Liver (tissue), 8 donors: ENCODE measurements at regions not wholly inside any gene's neighbourhood (a gene's known extent, or its start where the extent isn't known, plus 50 kb on each side); places are given as distances from the start of the nearest gene placed in this dataset.
"Not testable (repeated sequence)": the region's sequence is repeated elsewhere in the genome, so short reads cannot be mapped to it uniquely, and the experiment has no call there.

Experiments used
- DNase-seq: peaks from one replicate; pipeline ENCODE4 v3.0.0-alpha.2; 2017; ENCODE audit warnings: low spot score
- H3K27ac ChIP-seq, 2 donors: one replicate each; pipeline ENCODE4 v1.7.0; 2013; ENCODE audit warnings: inconsistent platforms in 2 of 2, low read length in 2 of 2, control low read depth in 1 of 2, low read depth in 1 of 2, mild to moderate bottlenecking in 1 of 2
- H3K27me3 ChIP-seq, 4 donors: one replicate each; pipeline versions ENCODE4 v1.6.1 to v1.7.0; 2013; ENCODE audit warnings: low read length in 3 of 4, inconsistent platforms in 1 of 4, mild to moderate bottlenecking in 1 of 4, moderate library complexity in 1 of 4; ENCODE audit not compliant: control insufficient read depth in 4 of 4, insufficient read depth in 4 of 4
- H3K36me3 ChIP-seq, 4 donors: one replicate each; pipeline versions ENCODE4 v1.6.1 to v1.7.0; 2013; ENCODE audit warnings: low read length in 3 of 4, mild to moderate bottlenecking in 3 of 4, low read depth in 1 of 4, moderate library complexity in 1 of 4; ENCODE audit not compliant: control insufficient read depth in 4 of 4, insufficient read depth in 3 of 4
- H3K4me1 ChIP-seq, 4 donors: one replicate each; pipeline versions ENCODE4 v1.6.1 to v1.7.0; 2013; ENCODE audit warnings: low read length in 3 of 4, mild to moderate bottlenecking in 3 of 4, moderate library complexity in 1 of 4; ENCODE audit not compliant: control insufficient read depth in 4 of 4, insufficient read depth in 4 of 4
- H3K4me3 ChIP-seq, 3 donors: one replicate each; pipeline versions ENCODE4 v1.6.1 to v1.7.0; 2013; ENCODE audit warnings: low read length in 3 of 3, control low read depth in 1 of 3, low read depth in 1 of 3, mild to moderate bottlenecking in 1 of 3
- H3K9ac ChIP-seq, 2 donors: one replicate each; pipeline ENCODE4 v1.7.0; 2013; ENCODE audit warnings: low read length in 2 of 2, mild to moderate bottlenecking in 2 of 2, moderate library complexity in 2 of 2, control low read depth in 1 of 2, low read depth in 1 of 2
- H3K9me3 ChIP-seq, 4 donors: one replicate each; pipeline versions ENCODE4 v1.6.1 to v1.7.0; 2013; ENCODE audit warnings: low read length in 3 of 4; ENCODE audit not compliant: control insufficient read depth in 4 of 4
- CTCF ChIP-seq: fragments of 150-350 bp; IDR thresholded peaks from 2 replicates; pipeline ENCODE4 v1.5.1; 2017; ENCODE audit warnings: improper control_type of control experiment, low read depth, low read length; ENCODE audit not compliant: missing input control
- EGR1 ChIP-seq, 2 donors: IDR thresholded peaks; 2 replicates each; pipeline ENCODE4 v1.6.1; 2016 to 2018; ENCODE audit warnings: antibody characterized with exemption in 2 of 2, low read depth in 2 of 2
- FOXA1 ChIP-seq: IDR thresholded peaks from 2 replicates; pipeline ENCODE4 v1.6.1; 2016; ENCODE audit warnings: antibody characterized with exemption
- FOXA2 ChIP-seq: IDR thresholded peaks from 2 replicates; pipeline ENCODE4 v1.6.1; 2016; ENCODE audit warnings: antibody characterized with exemption
- HNF4A ChIP-seq, 2 donors: conservative IDR thresholded peaks; 2 replicates each; pipeline ENCODE4 v1.6.1; 2016; ENCODE audit warnings: antibody characterized with exemption in 2 of 2, mild to moderate bottlenecking in 2 of 2
- HNF4G ChIP-seq: IDR thresholded peaks from 2 replicates; pipeline ENCODE4 v1.6.1; 2016; ENCODE audit warnings: antibody characterized with exemption
- JUND ChIP-seq, 2 donors: IDR thresholded peaks; 2 replicates each; pipeline ENCODE4 v1.6.1; 2016; ENCODE audit warnings: antibody characterized with exemption in 2 of 2
- MAX ChIP-seq: IDR thresholded peaks from 2 replicates; pipeline ENCODE4 v1.6.1; 2016; ENCODE audit warnings: antibody characterized with exemption
- NR2F2 ChIP-seq: IDR thresholded peaks from 2 replicates; pipeline ENCODE4 v1.6.1; 2016; ENCODE audit warnings: antibody characterized with exemption
- REST ChIP-seq: IDR thresholded peaks from 2 replicates; pipeline ENCODE4 v1.6.1; 2016; ENCODE audit warnings: antibody characterized with exemption, mild to moderate bottlenecking
- RXRA ChIP-seq, 2 donors: IDR thresholded peaks; 2 replicates each; pipeline ENCODE4 v1.6.1; 2017 to 2018; ENCODE audit warnings: antibody characterized with exemption in 2 of 2, mild to moderate bottlenecking in 1 of 2
- SP1 ChIP-seq: IDR thresholded peaks from 2 replicates; pipeline ENCODE4 v1.6.1; 2018; ENCODE audit warnings: antibody characterized with exemption, mild to moderate bottlenecking
- TAF1 ChIP-seq: conservative IDR thresholded peaks from 2 replicates; pipeline ENCODE4 v1.6.1; 2016; ENCODE audit warnings: antibody characterized with exemption, mild to moderate bottlenecking
- YY1 ChIP-seq: IDR thresholded peaks from 2 replicates; pipeline ENCODE4 v1.6.1; 2016; ENCODE audit warnings: antibody characterized with exemption, mild to moderate bottlenecking
- ZBTB33 ChIP-seq: IDR thresholded peaks from 2 replicates; pipeline ENCODE4 v1.6.1; 2016; ENCODE audit warnings: antibody characterized with exemption
- WGBS: extraction: QIAGEN DNeasy Blood & Tissue Kit; methylation state at CpG from one replicate; pipeline ENCODE4 v1.1.7; 2013; 5-methylcytosine and 5-hydroxymethylcytosine counted together
- TF ChIP-seq, protein P1 (sequence below): IDR thresholded peaks from 2 replicates; pipeline ENCODE4 v1.6.1; 2016; ENCODE audit warnings: antibody characterized with exemption
- donor health status: healthy.
- donor health status: healthy.
- donor health status: healthy.
- donor health status: healthy.
- donor health status: healthy.

DNA sequence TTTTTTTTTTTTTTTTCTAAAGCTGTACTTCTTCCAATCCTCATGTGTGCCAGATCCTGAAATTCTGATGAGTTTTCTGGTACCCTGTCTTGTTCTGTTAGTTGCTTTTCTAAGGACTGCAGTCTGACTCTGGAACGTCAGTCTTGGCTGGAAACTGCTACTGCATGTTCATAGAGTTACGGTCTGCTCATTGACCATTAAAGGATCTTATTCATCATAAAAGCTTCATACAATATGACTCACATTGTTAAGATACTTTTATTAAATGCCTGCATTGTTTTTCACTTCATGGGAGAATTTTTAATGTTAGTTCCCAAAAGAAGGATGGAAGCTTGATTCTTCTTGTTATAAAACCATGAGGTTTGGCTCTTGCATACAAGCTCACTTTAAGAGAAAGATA is 233.6 kb downstream of the SYT10 start:
- DNase-seq, result no peak
- no peak for TF ChIP-seq SP1
- no peak for TF ChIP-seq MAX
- TF ChIP-seq JUND (IDR thresholded peaks at IDR 0.05), result no peak
- no peak for TF ChIP-seq NR2F2
- no peak for TF ChIP-seq ZBTB33
- no peak for TF ChIP-seq TAF1
- no peaks in the 10 kb centered on the region for H3K4me1 ChIP-seq
- H3K36me3 ChIP-seq, result no peaks in the 10 kb centered on the region
- no peak overlapping the region for H3K9ac ChIP-seq
- no peaks in the 10 kb centered on the region for H3K9me3 ChIP-seq
- 61% methylated on average over 2 of the region's 2 CpGs for WGBS
- no peak overlapping the region for H3K4me3 ChIP-seq
- peaks cover 0 to 2% (median 0%) of the 10 kb centered on the region in 4 donors for H3K27me3 ChIP-seq
- H3K27ac ChIP-seq, result no peak overlapping the region

GRCh38 chr12:33194389-33194788 is 245.2 kb downstream of the SYT10 start:
- not testable (repeated sequence) for H3K9ac ChIP-seq, H3K4me1 ChIP-seq, H3K27me3 ChIP-seq, DNase-seq, H3K36me3 ChIP-seq, H3K9me3 ChIP-seq, H3K4me3 ChIP-seq, H3K27ac ChIP-seq

GRCh38 chr12:33192226-33192625 is 247.4 kb downstream of the SYT10 start:
- H3K36me3 ChIP-seq, result no peaks in the 10 kb centered on the region
- no peaks in the 10 kb centered on the region for H3K27me3 ChIP-seq
- 72% methylated on average over 4 of the region's 4 CpGs for WGBS
- no peaks in the 10 kb centered on the region for H3K9me3 ChIP-seq
- no peak overlapping the region for H3K9ac ChIP-seq
- no peak for TF ChIP-seq REST
- TF ChIP-seq SP1, result no peak
- no peak for TF ChIP-seq ZBTB33
- no peak for TF ChIP-seq MAX
- TF ChIP-seq NR2F2, result no peak
- no peak for TF ChIP-seq RXRA (IDR thresholded peaks at IDR 0.05)
- no peak for TF ChIP-seq HNF4G
- TF ChIP-seq YY1, result no peak
- no peak for TF ChIP-seq EGR1 (IDR thresholded peaks at IDR 0.05; ENCODE audit: low read depth in 2 of 2)
- TF ChIP-seq FOXA1, result no peak
- no peak for TF ChIP-seq TAF1
- TF ChIP-seq FOXA2, result no peak
- TF ChIP-seq, protein P1, sequence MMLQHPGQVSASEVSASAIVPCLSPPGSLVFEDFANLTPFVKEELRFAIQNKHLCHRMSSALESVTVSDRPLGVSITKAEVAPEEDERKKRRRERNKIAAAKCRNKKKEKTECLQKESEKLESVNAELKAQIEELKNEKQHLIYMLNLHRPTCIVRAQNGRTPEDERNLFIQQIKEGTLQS, result no peak
- TF ChIP-seq HNF4A (conservative IDR thresholded peaks at IDR 0.05), result no peak
- TF ChIP-seq CTCF, result no peak
- H3K4me3 ChIP-seq, result no peak overlapping the region
- H3K4me1 ChIP-seq, result no peaks in the 10 kb centered on the region
- no peak for DNase-seq
- H3K27ac ChIP-seq, result no peak overlapping the region
